HUES6 (cell line): ENCODE measurements at regions not wholly inside any gene's neighbourhood (a gene's known extent, or its start where the extent isn't known, plus 50 kb on each side); places are given as distances from the start of the nearest gene placed in this dataset.

Experiments
- H3K27ac ChIP-seq: 2 replicates; pipeline ENCODE4 v1.7.0; 2013; ENCODE audit warnings: low read depth, mild to moderate bottlenecking, low read length, inconsistent platforms
- H3K27me3 ChIP-seq: 2 replicates; pipeline ENCODE4 v1.6.1; 2013; ENCODE audit warnings: low read length; ENCODE audit not compliant: control insufficient read depth, insufficient read depth
- H3K36me3 ChIP-seq: 2 replicates; pipeline ENCODE4 v1.6.1; 2013; ENCODE audit warnings: low read length; ENCODE audit not compliant: control insufficient read depth, insufficient read depth
- H3K4me1 ChIP-seq: 2 replicates; pipeline ENCODE4 v1.6.1; 2013; ENCODE audit warnings: low read length; ENCODE audit not compliant: control insufficient read depth, insufficient read depth
- H3K4me3 ChIP-seq: 2 replicates; pipeline ENCODE4 v1.5.1; 2013; ENCODE audit warnings: low read depth, low read length
- H3K9ac ChIP-seq: one replicate; pipeline ENCODE4 v1.6.1; 2013; ENCODE audit warnings: mild to moderate bottlenecking, low read length
- H3K9me3 ChIP-seq: 2 replicates; pipeline ENCODE4 v1.6.1; 2013; ENCODE audit warnings: low read depth, low read length; ENCODE audit not compliant: control insufficient read depth, insufficient read depth

- Histone ChIP-seq H3K36me3 (no peaks in the 10 kb centered on the region), H3K4me1 (no peaks in the 10 kb centered on the region), H3K27me3 (no peaks in the 10 kb centered on the region), H3K9ac (no peak overlapping the region), H3K27ac (no peak overlapping the region), H3K4me3 (no peak overlapping the region), H3K9me3 (no peaks in the 10 kb centered on the region)
Observed at GRCh38 chr9:8088477-8088876, 288.9 kb upstream of the DMAC1 start.

- no peak overlapping the region for H3K27ac ChIP-seq
- H3K27me3 ChIP-seq, result no peaks in the 10 kb centered on the region
- no peak overlapping the region for H3K9ac ChIP-seq
- no peaks in the 10 kb centered on the region for H3K36me3 ChIP-seq
- H3K4me3 ChIP-seq, result no peak overlapping the region
- H3K9me3 ChIP-seq, result no peaks in the 10 kb centered on the region
- H3K4me1 ChIP-seq, result no peaks in the 10 kb centered on the region
Observed at GRCh38 chr9:8085986-8086385, 286.4 kb upstream of the DMAC1 start.

DNA sequence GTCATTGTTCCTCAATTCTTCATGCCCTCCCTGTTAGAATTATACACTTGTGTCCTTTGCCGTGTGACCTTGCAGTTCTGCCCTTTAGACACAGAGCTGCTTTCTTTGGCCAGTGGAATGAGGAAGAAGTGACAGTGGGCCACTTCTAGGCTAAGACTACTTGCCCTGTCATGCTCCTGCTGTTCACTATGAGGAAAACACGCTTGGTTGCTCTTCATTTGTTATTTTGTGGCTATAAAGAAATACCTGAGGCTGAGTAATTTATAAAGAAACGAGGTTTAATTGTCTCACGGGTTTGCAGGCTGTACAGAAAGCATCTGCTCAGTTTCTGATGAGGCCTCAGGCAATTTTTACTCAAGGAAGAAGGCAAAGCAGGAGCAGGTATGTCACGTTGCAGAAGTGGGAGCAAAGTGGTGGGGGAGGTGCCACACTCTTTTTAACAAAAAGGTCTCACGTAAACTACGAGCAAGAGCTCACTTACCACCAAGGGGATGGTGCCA, 279.1 kb upstream of the DMAC1 start:
- no peak overlapping the region for H3K9ac ChIP-seq
- H3K27ac ChIP-seq, result no peak overlapping the region
- no peaks in the 10 kb centered on the region for H3K4me1 ChIP-seq
- H3K9me3 ChIP-seq, result no peaks in the 10 kb centered on the region
- H3K27me3 ChIP-seq, result no peaks in the 10 kb centered on the region
- H3K4me3 ChIP-seq, result no peak overlapping the region
- H3K36me3 ChIP-seq, result no peaks in the 10 kb centered on the region

DNA sequence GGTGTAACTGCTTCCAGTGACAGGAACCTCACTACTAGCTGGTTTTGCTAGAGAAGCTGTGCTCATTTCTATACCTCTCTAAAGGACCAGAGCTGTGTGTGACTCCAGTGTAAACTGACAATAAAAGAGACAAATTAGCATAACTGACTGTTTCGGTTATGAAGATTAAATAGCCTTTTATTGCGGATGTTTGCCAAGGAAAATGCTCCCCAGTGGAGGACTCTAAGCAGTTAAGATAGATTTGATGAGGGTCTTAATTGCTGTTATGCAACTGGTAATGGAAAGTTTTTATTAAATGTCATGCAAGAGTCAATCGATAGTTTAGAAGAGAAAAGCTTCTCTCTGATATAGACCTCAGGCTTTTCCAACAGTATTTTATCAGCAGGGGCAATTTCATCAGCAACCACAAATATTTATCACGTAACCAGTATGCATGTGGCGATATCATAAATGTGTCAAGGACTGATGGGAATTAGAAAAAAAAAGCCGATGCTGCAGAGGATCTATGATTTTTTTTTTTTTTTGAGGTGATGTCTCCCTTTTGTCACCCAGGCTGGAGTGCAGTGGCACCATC, 275.2 kb upstream of the DMAC1 start:
- no peaks in the 10 kb centered on the region for H3K27me3 ChIP-seq
- H3K36me3 ChIP-seq, result no peaks in the 10 kb centered on the region
- H3K9me3 ChIP-seq, result no peaks in the 10 kb centered on the region
- no peak overlapping the region for H3K9ac ChIP-seq
- peaks cover 8% of the 10 kb centered on the region for H3K4me1 ChIP-seq
- H3K27ac ChIP-seq, result no peak overlapping the region
- no peak overlapping the region for H3K4me3 ChIP-seq

GRCh38 chr9:8071445-8071798, 271.8 kb upstream of the DMAC1 start:
- Histone ChIP-seq H3K9me3 (no peaks in the 10 kb centered on the region), H3K27ac (no peak overlapping the region), H3K36me3 (no peaks in the 10 kb centered on the region), H3K4me1 (peaks cover 8% of the 10 kb centered on the region), H3K9ac (no peak overlapping the region), H3K27me3 (no peaks in the 10 kb centered on the region), H3K4me3 (no peak overlapping the region)

GRCh38 chr9:8070779-8071444, 271.3 kb upstream of the DMAC1 start:
- Histone ChIP-seq H3K27ac (no peak overlapping the region), H3K4me1 (peaks cover 8% of the 10 kb centered on the region)

DNA sequence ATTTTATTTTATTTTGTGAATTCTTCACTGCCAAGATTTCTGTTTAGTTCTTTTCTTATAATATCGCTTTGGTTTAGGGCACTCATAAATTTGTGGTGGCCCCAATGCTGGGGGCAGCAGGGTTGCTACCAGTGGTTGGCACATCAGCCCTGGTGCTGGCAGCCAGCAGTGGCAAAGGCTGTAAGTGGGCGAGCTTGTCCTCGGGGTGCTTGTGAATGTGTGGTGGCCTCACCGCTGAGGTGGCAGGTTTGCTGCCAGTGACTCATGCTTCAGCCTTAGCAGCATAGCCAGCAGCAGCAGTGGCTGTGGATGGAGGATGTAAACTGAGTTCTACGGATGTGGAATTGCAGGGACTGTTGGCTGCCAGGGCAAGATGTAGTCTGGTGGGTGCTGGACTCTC, 262.9 kb upstream of the DMAC1 start:
- Histone ChIP-seq H3K9ac (no peak overlapping the region), H3K4me3 (no peak overlapping the region), H3K27ac (no peak overlapping the region), H3K36me3 (no peaks in the 10 kb centered on the region), H3K27me3 (no peaks in the 10 kb centered on the region), H3K9me3 (no peaks in the 10 kb centered on the region), H3K4me1 (no peaks in the 10 kb centered on the region)

More at GRCh38 chr9:8070779-8071444, 271.3 kb upstream of the DMAC1 start:
- Histone ChIP-seq H3K27me3 (no peaks in the 10 kb centered on the region), H3K36me3 (no peaks in the 10 kb centered on the region), H3K4me3 (no peak overlapping the region), H3K9ac (no peak overlapping the region), H3K9me3 (no peaks in the 10 kb centered on the region)

DNA sequence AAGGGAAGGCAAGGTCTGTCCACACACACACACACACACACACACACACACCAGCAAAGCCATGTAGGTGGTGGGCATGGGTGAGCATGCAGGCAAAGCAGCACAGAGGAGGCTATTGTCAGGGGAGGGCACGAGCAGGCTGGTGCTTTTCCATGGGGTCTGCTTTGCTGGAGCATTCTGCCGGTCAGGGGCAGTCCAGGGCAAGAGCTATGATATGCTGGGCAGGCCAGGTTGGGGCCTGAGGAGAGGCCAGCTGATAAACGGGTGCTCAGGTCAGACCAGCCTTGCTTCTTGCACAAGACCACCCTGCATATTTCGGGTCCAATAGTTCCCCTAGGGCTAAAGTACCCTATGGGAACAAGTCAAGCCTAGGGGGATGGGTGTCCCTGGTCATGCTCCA, 253.9 kb upstream of the DMAC1 start:
- Histone ChIP-seq H3K4me3 (no peak overlapping the region), H3K9ac (no peak overlapping the region), H3K27me3 (no peaks in the 10 kb centered on the region), H3K4me1 (no peaks in the 10 kb centered on the region), H3K9me3 (peaks cover 4% of the 10 kb centered on the region; the same call in 1 of the 2 replicates), H3K27ac (no peak overlapping the region), H3K36me3 (no peaks in the 10 kb centered on the region)

DNA sequence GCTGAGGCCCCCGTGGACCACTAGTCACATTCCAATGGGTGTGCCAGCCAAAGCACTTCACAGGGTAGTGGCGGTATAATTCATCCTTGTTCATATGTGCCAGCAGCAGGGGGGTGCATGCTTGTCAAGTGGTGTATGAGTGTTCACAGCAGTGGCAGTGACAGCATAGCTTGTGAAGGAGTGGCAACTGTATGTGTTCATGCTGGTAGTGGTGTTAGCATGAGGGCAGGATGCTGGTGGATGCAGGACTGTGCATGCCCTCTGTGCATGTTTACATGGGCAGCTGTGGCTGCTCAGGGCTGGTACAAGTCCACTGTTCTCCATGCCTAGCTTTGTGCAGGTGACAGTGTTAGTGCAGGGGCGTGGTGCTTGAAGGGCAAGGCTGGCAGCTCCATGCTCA, 253.4 kb upstream of the DMAC1 start:
- peaks cover 4% of the 10 kb centered on the region; the same call in 1 of the 2 replicates for H3K9me3 ChIP-seq
- no peak overlapping the region for H3K4me3 ChIP-seq
- H3K4me1 ChIP-seq, result no peaks in the 10 kb centered on the region
- no peaks in the 10 kb centered on the region for H3K36me3 ChIP-seq
- H3K27me3 ChIP-seq, result no peaks in the 10 kb centered on the region
- H3K9ac ChIP-seq, result no peak overlapping the region
- H3K27ac ChIP-seq, result no peak overlapping the region

DNA sequence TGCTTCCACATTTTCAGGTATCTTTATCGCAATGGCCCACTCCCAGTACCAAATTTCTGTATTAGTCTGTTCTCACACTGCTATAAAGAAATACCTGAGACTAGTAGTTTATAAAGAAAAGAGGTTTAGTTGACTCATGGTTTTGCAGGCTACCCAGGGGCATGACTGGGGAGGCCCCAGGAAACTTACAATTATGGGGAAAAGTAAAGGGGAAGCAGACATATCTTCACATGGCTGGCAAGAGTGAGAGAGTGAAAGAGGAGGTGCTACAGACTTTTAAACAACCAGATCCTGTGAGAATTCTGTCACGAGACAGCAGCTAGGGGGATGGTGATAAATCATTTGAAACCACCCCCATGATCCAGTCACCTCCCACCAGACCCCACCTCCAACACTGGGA, 238.2 kb upstream of the DMAC1 start:
- Histone ChIP-seq H3K4me3 (no peak overlapping the region), H3K9me3 (peaks cover 47% of the 10 kb centered on the region), H3K27me3 (no peaks in the 10 kb centered on the region), H3K9ac (no peak overlapping the region), H3K27ac (no peak overlapping the region), H3K36me3 (no peaks in the 10 kb centered on the region), H3K4me1 (no peaks in the 10 kb centered on the region)

DNA sequence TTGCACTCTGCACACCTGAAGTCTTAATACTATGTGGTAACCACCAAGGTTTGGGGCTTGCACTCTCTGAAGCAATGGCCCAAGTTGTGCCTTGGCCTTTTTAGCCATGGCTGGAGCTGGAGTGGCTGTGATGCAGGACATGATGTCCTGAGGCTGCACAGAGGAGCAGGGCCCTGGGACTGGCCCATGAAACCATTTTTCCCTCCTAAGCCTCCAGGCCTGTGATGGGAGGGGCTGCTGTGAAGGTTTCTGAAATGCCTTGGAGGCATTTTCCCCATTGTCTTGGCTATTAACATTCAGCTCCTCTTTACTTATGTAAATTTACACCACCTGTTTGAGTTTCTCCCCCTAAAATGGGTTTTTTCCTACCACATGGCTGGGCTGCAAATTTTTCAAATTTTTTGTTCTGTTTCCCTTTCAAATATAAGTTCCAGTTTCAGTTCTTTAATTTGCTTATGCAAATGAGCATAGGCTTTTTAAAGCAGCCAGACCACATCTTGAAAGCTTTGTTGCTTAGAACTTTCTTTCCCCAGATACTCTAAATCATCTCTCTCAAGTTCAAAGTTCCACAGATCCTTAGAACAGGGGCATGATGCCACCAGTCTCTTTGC, 237.4 kb upstream of the DMAC1 start:
- no peaks in the 10 kb centered on the region for H3K4me1 ChIP-seq
- H3K9me3 ChIP-seq, result peaks cover 47% of the 10 kb centered on the region
- no peaks in the 10 kb centered on the region for H3K36me3 ChIP-seq
- H3K9ac ChIP-seq, result no peak overlapping the region
- no peak overlapping the region for H3K4me3 ChIP-seq
- no peaks in the 10 kb centered on the region for H3K27me3 ChIP-seq
- no peak overlapping the region for H3K27ac ChIP-seq
